ENCODE measurements at regions not wholly inside any gene's neighbourhood (a gene's known extent, or its start where the extent isn't known, plus 50 kb on each side); places are given as distances from the start of the nearest gene placed in this dataset.

GRCh38 chr13:50378509-50379044 is 363.3 kb downstream of the KCNRG start:
- intact Hi-C loops (cut with micrococcal nuclease; ENCODE audit: unreplicated experiment): no loop called here
- Histone ChIP-seq H3K27ac (ENCODE audit: low read depth, low read length, poor library complexity, severe bottlenecking) (no peak overlapping the region), H3K27me3 (replicated peaks; ENCODE audit: insufficient read depth, low read depth, low read length, poor library complexity) (peaks cover 3% of the 10 kb centered on the region), H3K4me3 (ENCODE audit: low read depth, low read length, poor library complexity, severe bottlenecking) (no peak overlapping the region), H3K36me3 (ENCODE audit: insufficient read depth, low read length, poor library complexity, severe bottlenecking) (no peaks in the 10 kb centered on the region), H3K9me3 (ENCODE audit: low read depth, low read length, poor library complexity, severe bottlenecking) (peaks cover 14% of the 10 kb centered on the region), H3K4me1 (ENCODE audit: insufficient read depth, low read length, poor library complexity, severe bottlenecking) (peaks cover 12% of the 10 kb centered on the region)
- no peak for DNase-seq (ENCODE audit: low spot score)
- no peak for TF ChIP-seq EZH2 (IDR thresholded peaks at IDR 0.05; ENCODE audit: borderline replicate concordance, low read depth, low read length, poor library complexity, severe bottlenecking)
- no peak for TF ChIP-seq CTCF (conservative IDR thresholded peaks at IDR 0.05; ENCODE audit: low read depth, low read length)
- BruUV-seq (replicated peaks): no TSS peak
- POLR2A ChIA-PET (ENCODE audit: low non-redundant PET): no interaction called here
- CTCF ChIA-PET: no interaction called here

- DNase-seq (ENCODE audit: low spot score): no peak
- peaks cover 3% of the 10 kb centered on the region for H3K27me3 ChIP-seq (replicated peaks; ENCODE audit: insufficient read depth, low read depth, low read length, poor library complexity)
- intact Hi-C loops (cut with micrococcal nuclease; ENCODE audit: unreplicated experiment): no loop called here
- H3K36me3 ChIP-seq (ENCODE audit: insufficient read depth, low read length, poor library complexity, severe bottlenecking): no peaks in the 10 kb centered on the region
- H3K4me1 ChIP-seq (ENCODE audit: insufficient read depth, low read length, poor library complexity, severe bottlenecking): peaks cover 12% of the 10 kb centered on the region
- ChIA-PET POLR2A (ENCODE audit: low non-redundant PET) (no interaction called here), CTCF (no interaction called here)
- TF ChIP-seq CTCF (conservative IDR thresholded peaks at IDR 0.05; ENCODE audit: low read depth, low read length) (no peak), EZH2 (IDR thresholded peaks at IDR 0.05; ENCODE audit: borderline replicate concordance, low read depth, low read length, poor library complexity, severe bottlenecking) (no peak)
- no TSS peak for BruUV-seq (replicated peaks)
- H3K4me3 ChIP-seq (ENCODE audit: low read depth, low read length, poor library complexity, severe bottlenecking): no peak overlapping the region
- H3K9me3 ChIP-seq (ENCODE audit: low read depth, low read length, poor library complexity, severe bottlenecking): peaks cover 14% of the 10 kb centered on the region
- no peak overlapping the region for H3K27ac ChIP-seq (ENCODE audit: low read depth, low read length, poor library complexity, severe bottlenecking)
Measured at GRCh38 chr13:50379584-50379983, 364.3 kb downstream of the KCNRG start.

GRCh38 chr13:50380905-50381304 is 365.7 kb downstream of the KCNRG start:
- no TSS peak for BruUV-seq (replicated peaks)
- TF ChIP-seq EZH2 (IDR thresholded peaks at IDR 0.05; ENCODE audit: borderline replicate concordance, low read depth, low read length, poor library complexity, severe bottlenecking) (no peak), CTCF (conservative IDR thresholded peaks at IDR 0.05; ENCODE audit: low read depth, low read length) (no peak)
- Histone ChIP-seq H3K36me3 (ENCODE audit: insufficient read depth, low read length, poor library complexity, severe bottlenecking) (no peaks in the 10 kb centered on the region), H3K27ac (ENCODE audit: low read depth, low read length, poor library complexity, severe bottlenecking) (no peak overlapping the region), H3K4me1 (ENCODE audit: insufficient read depth, low read length, poor library complexity, severe bottlenecking) (peaks cover 12% of the 10 kb centered on the region), H3K4me3 (ENCODE audit: low read depth, low read length, poor library complexity, severe bottlenecking) (no peak overlapping the region), H3K27me3 (replicated peaks; ENCODE audit: insufficient read depth, low read depth, low read length, poor library complexity) (no peaks in the 10 kb centered on the region), H3K9me3 (ENCODE audit: low read depth, low read length, poor library complexity, severe bottlenecking) (peaks cover 14% of the 10 kb centered on the region)
- DNase-seq (ENCODE audit: low spot score): no peak
- CTCF ChIA-PET: no interaction called here
- intact Hi-C loops (cut with micrococcal nuclease; ENCODE audit: unreplicated experiment): no loop called here
- POLR2A ChIA-PET (ENCODE audit: low non-redundant PET): no interaction called here
